ENCODE measurements at regions not wholly inside any gene's neighbourhood (a gene's known extent, or its start where the extent isn't known, plus 50 kb on each side); places are given as distances from the start of the nearest gene placed in this dataset.
"Not testable (repeated sequence)": the region's sequence is repeated elsewhere in the genome, so short reads cannot be mapped to it uniquely, and the experiment has no call there.

DNA sequence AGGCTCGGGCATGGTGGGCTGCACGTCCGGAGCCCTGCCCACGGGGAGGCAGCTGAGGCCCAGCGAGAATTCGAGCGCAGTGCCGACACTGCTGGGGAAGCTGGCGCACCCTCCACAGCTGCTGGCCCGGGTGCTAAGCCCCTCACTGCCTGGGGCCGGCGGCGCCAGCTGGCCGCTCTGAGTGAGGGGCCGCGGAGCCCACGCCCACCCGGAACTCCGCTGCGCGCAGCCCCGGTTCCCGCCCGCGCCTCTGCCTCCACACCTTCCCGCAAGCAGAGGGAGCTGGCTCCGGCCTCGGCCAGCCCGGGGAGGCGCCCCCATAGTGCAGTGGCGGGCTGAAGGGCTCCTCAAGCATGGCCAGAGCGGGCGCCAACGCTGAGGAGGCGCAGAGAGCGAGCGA lies 2080.4 kb downstream of the PCDH9 start:
- no peak for DNase-seq (ENCODE audit: low read depth, low spot score)
- H3K27ac ChIP-seq: no peak overlapping the region

DNA sequence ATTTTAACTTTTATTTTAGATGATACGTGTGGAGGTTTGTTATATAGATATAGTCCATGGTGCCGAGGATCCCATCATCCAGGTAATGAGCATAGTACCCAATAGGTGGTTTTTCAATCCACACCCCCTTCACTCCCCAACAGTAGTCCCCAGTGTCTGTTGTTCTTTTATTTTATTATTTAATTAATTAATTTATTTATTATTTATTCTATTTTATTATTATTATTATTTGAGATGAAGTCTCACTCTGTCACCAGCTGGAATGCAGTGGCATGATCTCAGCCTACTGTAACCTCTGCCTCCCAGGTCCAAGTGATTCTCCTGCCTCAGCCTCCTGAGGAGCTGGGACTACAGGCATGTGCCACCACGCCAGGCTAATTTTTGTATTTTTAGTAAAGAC lies 2086.2 kb downstream of the PCDH9 start:
- no peak for DNase-seq (ENCODE audit: low read depth, low spot score)
- H3K27ac ChIP-seq: no peak overlapping the region

DNA sequence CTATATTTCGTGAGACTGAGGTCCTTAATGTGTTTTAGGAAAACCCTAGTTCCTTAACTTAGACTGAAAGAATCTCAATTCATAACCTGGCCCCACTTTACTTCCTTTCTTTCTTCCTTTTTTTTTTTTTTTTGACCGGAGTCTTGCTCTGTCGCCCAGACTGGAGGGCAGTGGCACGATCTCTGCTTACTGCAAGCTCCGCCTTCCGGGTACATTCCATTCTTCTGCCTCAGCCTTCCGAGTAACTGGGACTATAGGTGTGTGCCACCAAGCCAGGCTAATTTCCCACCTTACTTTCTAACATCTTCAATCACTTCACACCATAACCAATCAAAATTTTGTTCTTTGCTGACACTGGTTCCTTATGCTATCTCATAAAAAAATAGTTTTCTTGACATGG lies 2097.0 kb downstream of the PCDH9 start:
- no peak for DNase-seq (ENCODE audit: low read depth, low spot score)
- no peak overlapping the region for H3K27ac ChIP-seq

- no peak for DNase-seq (ENCODE audit: low read depth, low spot score)
- no peak overlapping the region for H3K27ac ChIP-seq
Observed at GRCh38 chr13:65125236-65125635, 2104.9 kb downstream of the PCDH9 start.

DNA sequence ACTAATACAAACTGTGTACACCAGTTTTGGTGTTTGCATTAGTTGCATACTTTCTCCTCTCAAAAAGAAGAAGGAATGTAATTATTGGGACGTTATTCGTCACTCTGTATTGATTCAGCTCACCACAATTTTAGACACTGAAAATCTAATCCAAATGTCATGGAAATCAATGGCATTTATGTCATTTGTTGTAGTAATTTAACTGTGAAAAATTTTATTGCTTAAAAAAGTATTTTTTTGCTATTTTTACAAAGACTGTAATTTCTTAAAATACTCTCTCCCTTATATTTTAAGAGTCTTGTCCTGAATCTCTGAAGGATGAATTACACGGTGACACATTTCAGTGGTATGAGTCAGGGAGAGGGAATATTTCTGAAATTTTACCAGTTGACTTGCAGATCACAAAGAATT lies 2117.6 kb downstream of the PCDH9 start:
- DNase-seq (ENCODE audit: low read depth, low spot score): no peak
- no peak overlapping the region for H3K27ac ChIP-seq

GRCh38 chr13:65112123-65112522 lies 2118.0 kb downstream of the PCDH9 start:
- no peak overlapping the region for H3K27ac ChIP-seq
- no peak for DNase-seq (ENCODE audit: low read depth, low spot score)

GRCh38 chr13:65111223-65111622 lies 2118.9 kb downstream of the PCDH9 start:
- no peak overlapping the region for H3K27ac ChIP-seq
- no peak for DNase-seq (ENCODE audit: low read depth, low spot score)

GRCh38 chr13:65104436-65104835 lies 2125.7 kb downstream of the PCDH9 start:
- not testable (repeated sequence) for DNase-seq (ENCODE audit: low read depth, low spot score); H3K27ac ChIP-seq

GRCh38 chr13:65103351-65103750 lies 2126.8 kb downstream of the PCDH9 start:
- no peak for DNase-seq (ENCODE audit: low read depth, low spot score)
- H3K27ac ChIP-seq: no peak overlapping the region

- no peak for DNase-seq (ENCODE audit: low read depth, low spot score)
- H3K27ac ChIP-seq: no peak overlapping the region
Observed at GRCh38 chr13:65095161-65096082, 2134.7 kb downstream of the PCDH9 start.

- no peak overlapping the region for H3K27ac ChIP-seq
- no peak for DNase-seq (ENCODE audit: low read depth, low spot score)
Observed at GRCh38 chr13:65093357-65093756, 2136.8 kb downstream of the PCDH9 start.

- no peak overlapping the region for H3K27ac ChIP-seq
- DNase-seq (ENCODE audit: low read depth, low spot score): no peak
Observed at GRCh38 chr13:65091031-65091430, 2139.1 kb downstream of the PCDH9 start.

DNA sequence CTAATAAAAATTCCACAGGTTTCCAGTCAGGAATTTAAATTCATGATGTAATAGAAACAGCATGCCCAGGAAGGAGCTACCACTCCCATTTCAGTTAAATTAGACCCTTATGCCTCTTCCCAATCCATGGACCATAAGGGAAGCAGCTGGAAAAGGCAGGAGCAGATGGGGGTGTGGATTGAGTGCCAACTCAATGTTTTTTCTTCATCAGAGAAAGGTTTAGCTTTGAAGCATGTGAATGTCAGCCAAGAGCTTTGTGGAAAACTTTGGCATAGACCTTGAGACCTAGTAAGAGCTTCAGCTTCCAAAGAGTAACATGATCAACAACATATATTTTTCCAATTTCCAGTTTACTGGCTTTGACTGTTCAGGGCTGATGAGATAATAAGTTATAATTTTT lies 2139.9 kb downstream of the PCDH9 start:
- no peak overlapping the region for H3K27ac ChIP-seq
- DNase-seq (ENCODE audit: low read depth, low spot score): no peak

- DNase-seq (ENCODE audit: low read depth, low spot score): no peak
Observed at GRCh38 chr13:65088906-65089305, 2141.2 kb downstream of the PCDH9 start.

DNA sequence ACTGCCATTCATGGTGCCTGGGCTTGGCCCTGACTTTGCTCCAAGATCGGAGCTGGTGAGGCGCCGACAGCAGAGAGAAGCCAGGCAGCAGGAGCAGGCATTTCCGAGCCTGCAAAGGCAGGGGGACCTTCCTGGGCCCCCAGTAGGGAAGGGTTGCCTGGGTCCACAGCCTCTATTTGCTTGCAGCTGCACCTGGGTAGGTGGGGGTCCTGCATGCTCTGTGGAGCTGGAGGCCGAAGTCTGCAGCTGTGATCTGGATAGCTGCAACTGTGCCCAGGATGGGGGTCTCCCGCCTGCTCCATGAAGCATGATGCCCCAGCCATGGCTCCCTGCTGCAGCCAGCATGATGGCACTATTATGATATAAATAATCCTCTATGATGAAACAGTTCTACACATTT lies 2144.2 kb downstream of the PCDH9 start:
- DNase-seq (ENCODE audit: low read depth, low spot score): no peak
- no peak overlapping the region for H3K27ac ChIP-seq

More at GRCh38 chr13:65088906-65089305, 2141.2 kb downstream of the PCDH9 start:
- H3K27ac ChIP-seq: no peak overlapping the region

DNA sequence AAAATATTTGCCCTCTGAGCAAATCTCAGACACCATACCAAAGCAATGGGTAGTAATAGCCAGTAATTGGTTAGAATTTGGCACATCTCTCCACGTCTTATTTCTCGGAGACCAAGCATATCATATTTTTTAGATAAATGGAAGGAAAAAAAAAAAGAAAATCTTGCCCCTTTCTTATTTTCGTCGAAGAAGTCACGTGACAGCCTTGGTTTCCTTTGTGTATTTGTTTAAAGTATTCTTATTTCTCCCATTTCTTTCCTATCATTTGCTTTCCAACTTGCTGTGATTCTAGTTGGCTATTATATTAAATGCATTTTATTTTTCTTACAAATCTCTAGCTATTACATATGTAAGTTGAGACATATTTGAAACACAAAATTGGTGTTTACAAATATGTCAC lies 2155.9 kb downstream of the PCDH9 start:
- no peak overlapping the region for H3K27ac ChIP-seq
- no peak for DNase-seq (ENCODE audit: low read depth, low spot score)

- no peak overlapping the region for H3K27ac ChIP-seq
- DNase-seq (ENCODE audit: low read depth, low spot score): no peak
Observed at GRCh38 chr13:65064967-65065366, 2165.2 kb downstream of the PCDH9 start.

GRCh38 chr13:65063753-65064152 lies 2166.4 kb downstream of the PCDH9 start:
- no peak overlapping the region for H3K27ac ChIP-seq
- DNase-seq (ENCODE audit: low read depth, low spot score): no peak

GRCh38 chr13:65057986-65058385 lies 2172.2 kb downstream of the PCDH9 start:
- no peak overlapping the region for H3K27ac ChIP-seq
- DNase-seq (ENCODE audit: low read depth, low spot score): no peak

GRCh38 chr13:65054277-65054676 lies 2175.9 kb downstream of the PCDH9 start:
- DNase-seq (ENCODE audit: low read depth, low spot score): no peak
- H3K27ac ChIP-seq: no peak overlapping the region

DNA sequence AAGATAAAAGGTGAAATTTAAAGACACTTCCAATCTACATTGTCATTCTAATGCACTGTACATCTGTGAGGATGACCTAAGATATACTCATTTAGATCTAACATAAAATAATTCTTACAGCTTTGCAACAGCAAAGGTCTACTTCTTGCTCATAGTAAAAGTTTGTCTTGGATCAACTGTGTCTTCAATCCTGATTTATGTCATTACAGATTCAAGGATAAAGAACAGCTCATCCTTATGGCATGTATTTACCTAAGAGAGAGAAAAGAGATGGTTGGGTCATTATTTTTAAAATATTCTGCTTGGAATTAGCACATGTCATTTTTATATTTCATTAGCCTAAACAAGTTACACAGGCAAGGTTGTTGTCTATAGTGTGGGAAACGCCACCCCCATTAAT lies 2193.1 kb downstream of the PCDH9 start:
- no peak for DNase-seq (ENCODE audit: low read depth, low spot score)

DNA sequence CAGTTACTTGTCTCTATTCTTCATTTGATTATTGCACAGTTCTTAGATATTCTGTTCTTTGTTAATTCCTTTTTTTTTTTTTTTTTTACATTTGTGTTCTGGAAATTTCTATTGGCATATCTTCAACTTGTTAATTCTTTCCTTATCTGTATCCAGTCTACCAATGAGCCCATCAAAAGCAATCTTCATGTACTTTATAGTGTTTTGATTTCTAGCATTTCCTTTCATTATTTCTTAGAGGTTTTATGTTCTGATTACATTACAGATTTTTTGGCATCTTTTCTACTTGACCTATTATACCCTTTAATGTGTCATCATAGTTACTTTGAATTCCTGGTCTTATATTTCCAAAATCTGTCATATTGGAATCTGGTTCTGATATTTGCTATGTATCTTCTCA lies 2194.8 kb downstream of the PCDH9 start:
- no peak for DNase-seq (ENCODE audit: low read depth, low spot score)
- H3K27ac ChIP-seq: no peak overlapping the region

More for the DNA sequence above, 2193.1 kb downstream of the PCDH9 start:
- H3K27ac ChIP-seq: no peak overlapping the region
